Coronary artery (tissue), 2 donors: ENCODE measurements at regions not wholly inside any gene's neighbourhood (a gene's known extent, or its start where the extent isn't known, plus 50 kb on each side); places are given as distances from the start of the nearest gene placed in this dataset.

Source experiments
- DNase-seq: peaks from one replicate; pipeline ENCODE4 v3.0.0-alpha.2; 2017; ENCODE audit warnings: low spot score
- H3K27ac ChIP-seq, 2 donors: fragments of 200-600 bp; sonication (generic); one replicate each; pipeline ENCODE4 v1.5.1; 2016 to 2019
- H3K4me3 ChIP-seq: fragments of 200-600 bp; sonication (generic); 2 replicates; pipeline ENCODE4 v1.5.1; 2016; ENCODE audit warnings: mild to moderate bottlenecking, moderate library complexity
- CTCF ChIP-seq: fragments of 200-600 bp; sonication (generic); IDR thresholded peaks from one replicate; pipeline ENCODE4 v1.5.1; 2019; ENCODE audit warnings: antibody characterized with exemption

- no peak for DNase-seq
Observed at GRCh38 chr6:18527836-18528743, 140.9 kb downstream of the RNF144B start.

GRCh38 chr6:18530201-18530600 lies 143.1 kb downstream of the RNF144B start:
- TF ChIP-seq CTCF = no peak
- DNase-seq = no peak
- Histone ChIP-seq H3K27ac (no peak overlapping the region), H3K4me3 (no peak overlapping the region)

More at GRCh38 chr6:18527836-18528743, 140.9 kb downstream of the RNF144B start:
- no peak for TF ChIP-seq CTCF
- H3K27ac ChIP-seq = no peak overlapping the region
- no peak overlapping the region for H3K4me3 ChIP-seq

GRCh38 chr6:18532139-18532538 lies 145.0 kb downstream of the RNF144B start:
- DNase-seq = no peak
- TF ChIP-seq CTCF = no peak
- H3K27ac ChIP-seq = no peak overlapping the region
- no peak overlapping the region for H3K4me3 ChIP-seq

- H3K27ac ChIP-seq = no peak overlapping the region
- no peak overlapping the region for H3K4me3 ChIP-seq
- TF ChIP-seq CTCF = no peak
- DNase-seq = no peak
Observed at GRCh38 chr6:18533793-18534192, 146.6 kb downstream of the RNF144B start.

- Histone ChIP-seq H3K4me3 (no peak overlapping the region), H3K27ac (no peak overlapping the region)
- no peak for TF ChIP-seq CTCF
- no peak for DNase-seq
Observed at GRCh38 chr6:18536591-18537055, 149.5 kb downstream of the RNF144B start.

GRCh38 chr6:18538315-18538714 lies 151.2 kb downstream of the RNF144B start:
- DNase-seq = no peak
- H3K4me3 ChIP-seq = no peak overlapping the region

More at GRCh38 chr6:18538315-18538714, 151.2 kb downstream of the RNF144B start:
- no peak overlapping the region for H3K27ac ChIP-seq
- TF ChIP-seq CTCF = no peak
